ENCODE measurements at regions not wholly inside any gene's neighbourhood (a gene's known extent, or its start where the extent isn't known, plus 50 kb on each side); places are given as distances from the start of the nearest gene placed in this dataset.

DNA sequence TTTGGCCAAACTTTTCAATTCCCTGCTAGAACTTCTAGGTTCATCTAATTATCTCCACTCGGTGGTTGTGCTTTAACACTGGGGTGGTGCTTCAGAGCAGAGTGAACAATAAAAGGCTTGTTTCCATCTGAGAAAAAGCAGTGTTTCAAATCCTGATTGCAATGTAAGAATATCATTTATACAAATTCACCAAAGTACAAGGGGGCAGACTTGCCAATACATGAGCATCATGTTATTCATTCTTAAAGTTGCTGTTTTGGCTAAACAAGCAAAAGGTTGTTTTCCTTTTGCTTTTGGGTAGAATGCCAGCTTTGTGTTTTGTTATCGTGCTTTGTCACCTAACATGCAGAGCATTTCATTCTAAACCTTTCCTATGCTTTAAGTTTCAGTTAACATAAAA, 78.5 kb upstream of the UBAC2 start:
- 57 to 72% (median 63%) methylated on average over 2 of the region's 2 CpGs for WGBS, 4 donors
- intact Hi-C loops (cut with DNase I), result no loop called here
- peaks cover 0 to 61% (median 0%) of the 10 kb centered on the region in 9 donors for H3K27me3 ChIP-seq
- no peaks in the 10 kb centered on the region for H3K36me3 ChIP-seq
- ATAC-seq, result no peak
- TF ChIP-seq, protein P1, sequence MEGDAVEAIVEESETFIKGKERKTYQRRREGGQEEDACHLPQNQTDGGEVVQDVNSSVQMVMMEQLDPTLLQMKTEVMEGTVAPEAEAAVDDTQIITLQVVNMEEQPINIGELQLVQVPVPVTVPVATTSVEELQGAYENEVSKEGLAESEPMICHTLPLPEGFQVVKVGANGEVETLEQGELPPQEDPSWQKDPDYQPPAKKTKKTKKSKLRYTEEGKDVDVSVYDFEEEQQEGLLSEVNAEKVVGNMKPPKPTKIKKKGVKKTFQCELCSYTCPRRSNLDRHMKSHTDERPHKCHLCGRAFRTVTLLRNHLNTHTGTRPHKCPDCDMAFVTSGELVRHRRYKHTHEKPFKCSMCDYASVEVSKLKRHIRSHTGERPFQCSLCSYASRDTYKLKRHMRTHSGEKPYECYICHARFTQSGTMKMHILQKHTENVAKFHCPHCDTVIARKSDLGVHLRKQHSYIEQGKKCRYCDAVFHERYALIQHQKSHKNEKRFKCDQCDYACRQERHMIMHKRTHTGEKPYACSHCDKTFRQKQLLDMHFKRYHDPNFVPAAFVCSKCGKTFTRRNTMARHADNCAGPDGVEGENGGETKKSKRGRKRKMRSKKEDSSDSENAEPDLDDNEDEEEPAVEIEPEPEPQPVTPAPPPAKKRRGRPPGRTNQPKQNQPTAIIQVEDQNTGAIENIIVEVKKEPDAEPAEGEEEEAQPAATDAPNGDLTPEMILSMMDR (IDR thresholded peaks at IDR 0.05), result no peak
- TF ChIP-seq POLR2A (IDR thresholded peaks at IDR 0.05), result no peak
- no peak overlapping the region for H3K27ac ChIP-seq
- H3K4me1 ChIP-seq, result peaks cover 0 to 13% (median 0%) of the 10 kb centered on the region in 12 donors
- H3K4me3 ChIP-seq, result no peak overlapping the region
- no peaks in the 10 kb centered on the region for H3K9me3 ChIP-seq
- DNase-seq, result no peak

DNA sequence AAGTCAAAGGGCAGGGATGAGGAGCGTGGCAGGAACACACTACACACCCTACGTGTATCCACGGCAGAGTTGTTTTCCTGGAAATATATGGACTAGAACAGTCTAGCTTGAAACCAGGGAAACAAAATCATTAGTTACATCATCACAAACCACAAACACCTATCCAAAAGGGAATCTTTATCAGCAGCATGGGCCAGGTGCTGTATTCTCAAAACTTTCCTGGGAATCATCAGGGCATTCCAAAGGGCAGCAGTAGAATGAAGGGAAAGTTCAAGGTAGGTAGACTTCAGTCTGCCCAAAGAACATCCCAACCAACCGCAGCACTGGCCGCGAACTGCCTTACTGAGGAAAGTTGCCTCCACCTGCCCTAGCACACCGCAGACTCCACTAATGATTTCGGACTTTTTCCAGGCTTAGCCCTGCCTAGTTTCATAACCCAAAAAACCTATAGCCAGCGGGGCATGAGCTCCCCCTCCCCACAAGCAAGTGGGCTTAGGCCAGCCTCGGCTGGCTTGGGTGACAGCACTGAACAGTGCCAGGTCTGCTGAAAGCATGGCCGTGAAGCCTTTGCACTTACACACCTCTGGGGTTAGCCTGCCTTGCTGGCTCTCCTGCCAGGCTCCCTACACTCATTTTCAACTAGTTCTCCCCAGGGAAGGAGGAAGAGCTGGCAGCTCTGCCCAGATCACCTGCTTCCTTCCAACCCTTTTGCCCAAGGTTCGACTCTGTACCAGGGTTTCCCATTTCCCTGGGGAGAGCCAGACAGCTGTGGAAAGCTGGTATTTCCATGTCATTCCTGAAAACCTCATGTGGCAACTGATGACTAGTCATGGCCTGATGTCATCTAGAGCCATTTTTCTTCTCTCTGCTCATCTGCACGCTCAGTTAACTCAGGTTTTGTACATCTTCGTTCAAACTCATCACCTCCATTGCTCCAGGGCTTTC, 77.3 kb upstream of the UBAC2 start:
- no peak for DNase-seq
- Histone ChIP-seq H3K9me3 (no peaks in the 10 kb centered on the region), H3K4me3 (no peak overlapping the region), H3K27ac (no peak overlapping the region), H3K36me3 (no peaks in the 10 kb centered on the region), H3K27me3 (peaks cover 0 to 68% (median 0%) of the 10 kb centered on the region in 9 donors), H3K4me1 (peaks cover 0 to 13% (median 0%) of the 10 kb centered on the region in 12 donors)
- WGBS, 4 donors, result 86 to 89% (median 88%) methylated on average over 14 of the region's 14 CpGs
- TF ChIP-seq POLR2A (IDR thresholded peaks at IDR 0.05), result no peak
- TF ChIP-seq, protein P1 (IDR thresholded peaks at IDR 0.05), result no peak
- no peak for ATAC-seq
- intact Hi-C loops (cut with DNase I), result no loop called here

DNA sequence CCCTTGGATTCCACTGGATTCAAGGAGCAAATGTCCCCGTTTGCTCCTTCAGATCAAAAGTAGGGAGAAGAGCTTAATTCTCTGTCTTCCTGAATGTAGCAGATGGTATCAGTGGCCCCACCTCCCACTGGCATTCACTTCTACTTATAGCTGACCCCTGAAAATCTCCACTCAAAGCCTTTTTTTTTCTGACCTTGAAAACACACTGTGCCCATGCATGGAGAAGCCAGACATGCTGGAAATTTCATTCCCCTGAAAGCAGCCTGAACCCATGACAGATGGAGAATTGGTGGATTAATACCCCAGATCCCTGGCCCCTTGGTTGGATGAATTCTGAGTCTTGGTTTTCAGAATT, 76.6 kb upstream of the UBAC2 start:
- Histone ChIP-seq H3K27me3 (peaks cover 0 to 70% (median 0%) of the 10 kb centered on the region in 9 donors), H3K4me3 (no peak overlapping the region), H3K9me3 (no peaks in the 10 kb centered on the region), H3K36me3 (no peaks in the 10 kb centered on the region), H3K27ac (no peak overlapping the region), H3K4me1 (peaks cover 0 to 13% (median 0%) of the 10 kb centered on the region in 12 donors)
- TF ChIP-seq, protein P1 (IDR thresholded peaks at IDR 0.05), result no peak
- no peak for TF ChIP-seq POLR2A (IDR thresholded peaks at IDR 0.05)
- intact Hi-C loops (cut with DNase I), result no loop called here
- DNase-seq (no peak), ATAC-seq (no peak)
- 77 to 91% (median 83%) methylated on average over 1 of the region's 1 CpG for WGBS, 4 donors

DNA sequence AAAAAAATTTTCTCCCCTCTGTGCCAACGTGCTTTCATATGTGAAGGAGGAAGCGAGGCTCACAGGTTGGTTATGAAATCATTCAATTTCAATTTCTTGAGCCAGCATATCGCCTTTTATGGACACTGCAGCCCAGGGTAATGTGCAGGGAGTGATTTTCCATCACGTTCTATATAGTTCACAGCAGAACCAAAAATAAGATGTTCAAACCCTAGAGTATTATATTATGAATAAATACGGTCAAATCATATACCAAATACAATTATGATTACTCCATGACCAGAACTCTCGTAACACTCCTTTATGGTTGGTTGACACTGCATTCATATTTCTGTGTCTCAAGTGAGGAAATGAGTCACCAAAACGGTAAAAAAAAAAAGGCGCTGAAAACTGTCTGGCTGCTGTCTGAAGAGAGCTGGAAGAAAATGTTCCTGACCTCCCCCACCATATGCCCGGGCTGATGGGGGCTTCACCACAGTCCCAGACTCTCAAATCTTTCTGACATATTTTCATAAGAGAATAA, 75.8 kb upstream of the UBAC2 start:
- TF ChIP-seq POLR2A (IDR thresholded peaks at IDR 0.05), result no peak
- TF ChIP-seq, protein P1 (IDR thresholded peaks at IDR 0.05), result no peak
- H3K27ac ChIP-seq, result no peak overlapping the region
- ATAC-seq, result peak; percentile 33 to 77 (median 59)

More for the DNA sequence above, 75.8 kb upstream of the UBAC2 start:
- intact Hi-C loops (cut with DNase I), result no loop called here
- no peak overlapping the region for H3K4me3 ChIP-seq
- 38 to 47% (median 40%) methylated on average over 9 of the region's 9 CpGs for WGBS, 4 donors
- H3K36me3 ChIP-seq, result no peaks in the 10 kb centered on the region
- peaks cover 0 to 68% (median 0%) of the 10 kb centered on the region in 9 donors for H3K27me3 ChIP-seq
- no peak for DNase-seq
- H3K9me3 ChIP-seq, result no peaks in the 10 kb centered on the region
- peaks cover 0 to 13% (median 0%) of the 10 kb centered on the region in 12 donors for H3K4me1 ChIP-seq
